ENCODE measurements at regions not wholly inside any gene's neighbourhood (a gene's known extent, or its start where the extent isn't known, plus 50 kb on each side); places are given as distances from the start of the nearest gene placed in this dataset.

GRCh38 chr7:68384581-68384980, 1213.7 kb upstream of the AUTS2 start:
- DNase-seq (ENCODE audit: low read depth), result no peak
- no peak for TF ChIP-seq CTCF (IDR thresholded peaks at IDR 0.05; ENCODE audit: insufficient read depth, low read length, poor library complexity, severe bottlenecking)
- H3K36me3 ChIP-seq (ENCODE audit: control insufficient read depth, insufficient read depth, low read length), result no peaks in the 10 kb centered on the region
- H3K27me3 ChIP-seq (ENCODE audit: control insufficient read depth, insufficient read depth, low read length), result no peaks in the 10 kb centered on the region
- H3K4me3 ChIP-seq (ENCODE audit: low read depth, low read length), result no peak overlapping the region

GRCh38 chr7:68393051-68393450, 1205.2 kb upstream of the AUTS2 start:
- Histone ChIP-seq H3K4me3 (ENCODE audit: low read depth, low read length) (no peak overlapping the region), H3K36me3 (ENCODE audit: control insufficient read depth, insufficient read depth, low read length) (no peaks in the 10 kb centered on the region), H3K27me3 (ENCODE audit: control insufficient read depth, insufficient read depth, low read length) (no peaks in the 10 kb centered on the region)
- no peak for DNase-seq (ENCODE audit: low read depth)
- no peak for TF ChIP-seq CTCF (IDR thresholded peaks at IDR 0.05; ENCODE audit: insufficient read depth, low read length, poor library complexity, severe bottlenecking)

- no peaks in the 10 kb centered on the region for H3K36me3 ChIP-seq (ENCODE audit: control insufficient read depth, insufficient read depth, low read length)
- DNase-seq (ENCODE audit: low read depth), result no peak
- no peaks in the 10 kb centered on the region for H3K27me3 ChIP-seq (ENCODE audit: control insufficient read depth, insufficient read depth, low read length)
- no peak overlapping the region for H3K4me3 ChIP-seq (ENCODE audit: low read depth, low read length)
- no peak for TF ChIP-seq CTCF (IDR thresholded peaks at IDR 0.05; ENCODE audit: insufficient read depth, low read length, poor library complexity, severe bottlenecking)
Observed at GRCh38 chr7:68394131-68394530, 1204.1 kb upstream of the AUTS2 start.

DNA sequence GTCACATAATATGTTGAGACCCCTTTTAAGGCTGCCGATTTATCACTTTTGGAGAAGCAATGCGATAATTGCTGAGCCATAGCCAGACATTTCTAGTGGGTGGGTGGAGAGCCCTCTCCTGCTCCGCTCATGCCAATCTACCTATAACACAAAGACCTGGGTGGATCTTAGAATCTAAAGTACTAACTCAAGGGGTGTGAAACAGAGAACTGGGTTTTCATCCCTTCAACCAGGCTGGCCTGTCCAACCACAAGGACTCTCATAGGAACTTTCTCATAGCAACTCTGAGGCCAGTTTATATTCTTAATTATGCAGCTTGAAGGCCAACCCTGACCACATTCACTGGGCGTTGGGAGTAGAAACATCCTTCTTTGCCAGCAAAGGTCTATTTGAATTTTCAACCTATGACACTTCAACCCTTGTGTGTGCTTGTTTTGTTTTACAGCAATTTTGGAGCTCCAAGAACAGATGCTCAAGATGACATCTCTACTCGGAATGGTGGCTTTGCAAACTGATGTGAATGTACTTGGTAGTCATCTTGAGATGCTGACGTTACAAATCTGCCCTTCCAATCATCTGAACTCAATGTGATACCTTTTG, 1198.2 kb upstream of the AUTS2 start:
- TF ChIP-seq CTCF (IDR thresholded peaks at IDR 0.05; ENCODE audit: insufficient read depth, low read length, poor library complexity, severe bottlenecking), result no peak
- DNase-seq (ENCODE audit: low read depth), result no peak
- Histone ChIP-seq H3K36me3 (ENCODE audit: control insufficient read depth, insufficient read depth, low read length) (no peaks in the 10 kb centered on the region), H3K4me3 (ENCODE audit: low read depth, low read length) (no peak overlapping the region), H3K27me3 (ENCODE audit: control insufficient read depth, insufficient read depth, low read length) (no peaks in the 10 kb centered on the region)

- no peak for DNase-seq (ENCODE audit: low read depth)
- Histone ChIP-seq H3K36me3 (ENCODE audit: control insufficient read depth, insufficient read depth, low read length) (no peaks in the 10 kb centered on the region), H3K27me3 (ENCODE audit: control insufficient read depth, insufficient read depth, low read length) (no peaks in the 10 kb centered on the region), H3K4me3 (ENCODE audit: low read depth, low read length) (no peak overlapping the region)
- no peak for TF ChIP-seq CTCF (IDR thresholded peaks at IDR 0.05; ENCODE audit: insufficient read depth, low read length, poor library complexity, severe bottlenecking)
Observed at GRCh38 chr7:68400783-68401182, 1197.5 kb upstream of the AUTS2 start.

DNA sequence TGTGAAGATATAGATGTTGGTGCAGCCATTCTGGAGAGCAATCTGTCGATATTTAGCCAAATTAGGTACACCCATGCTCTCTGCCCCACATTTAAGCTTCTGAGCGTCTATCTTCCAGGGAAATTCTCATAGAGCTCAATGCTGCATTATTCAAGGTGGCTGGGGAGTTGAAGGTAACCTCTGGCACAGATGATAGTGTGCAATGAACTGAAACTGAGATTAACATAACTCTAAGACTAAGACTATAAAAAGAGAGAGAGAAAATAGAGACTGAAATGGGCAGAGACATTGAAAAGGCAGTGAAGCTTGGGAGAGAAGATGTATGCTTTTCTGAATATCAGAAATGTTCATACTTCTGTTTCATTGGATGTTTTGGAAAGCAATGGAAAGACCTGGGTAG, 1197.0 kb upstream of the AUTS2 start:
- H3K4me3 ChIP-seq (ENCODE audit: low read depth, low read length), result no peak overlapping the region
- no peaks in the 10 kb centered on the region for H3K36me3 ChIP-seq (ENCODE audit: control insufficient read depth, insufficient read depth, low read length)
- TF ChIP-seq CTCF (IDR thresholded peaks at IDR 0.05; ENCODE audit: insufficient read depth, low read length, poor library complexity, severe bottlenecking), result no peak
- DNase-seq (ENCODE audit: low read depth), result no peak
- H3K27me3 ChIP-seq (ENCODE audit: control insufficient read depth, insufficient read depth, low read length), result no peaks in the 10 kb centered on the region
